ENCODE measurements at regions not wholly inside any gene's neighbourhood (a gene's known extent, or its start where the extent isn't known, plus 50 kb on each side); places are given as distances from the start of the nearest gene placed in this dataset.

GRCh38 chr16:9212621-9213020 lies 121.2 kb downstream of the HAPSTR1 start (continued):
- no peak for TF ChIP-seq CTCF (IDR thresholded peaks at IDR 0.05; ENCODE audit: low read depth, low read length, missing input control)
- TF ChIP-seq MAX (IDR thresholded peaks at IDR 0.05), result no peak
- no peak for TF ChIP-seq RAD21 (IDR thresholded peaks at IDR 0.05)
- TF ChIP-seq HNF4A (conservative IDR thresholded peaks at IDR 0.05), result no peak
- no peak for TF ChIP-seq ATF3 (IDR thresholded peaks at IDR 0.05)
- TF ChIP-seq FOXA2 (IDR thresholded peaks at IDR 0.05), result no peak
- no peak for TF ChIP-seq TAF1 (conservative IDR thresholded peaks at IDR 0.05)

- peaks cover 0 to 5% (median 0%) of the 10 kb centered on the region in 4 donors for H3K9me3 ChIP-seq (ENCODE audit: control insufficient read depth in 4 of 4, low read length in 3 of 4)
- H3K9ac ChIP-seq (ENCODE audit: low read depth in 1 of 2, low read length in 2 of 2), result no peak overlapping the region
- no peak overlapping the region for H3K27ac ChIP-seq (ENCODE audit: low read depth in 1 of 2, low read length in 2 of 2)
- H3K4me3 ChIP-seq (ENCODE audit: low read depth in 1 of 3, low read length in 3 of 3), result no peak overlapping the region
- H3K4me1 ChIP-seq (ENCODE audit: control insufficient read depth in 4 of 4, insufficient read depth in 4 of 4, low read length in 3 of 4), result no peaks in the 10 kb centered on the region
- TF ChIP-seq GABPA (IDR thresholded peaks at IDR 0.05 in 1 of 2, conservative IDR thresholded peaks at IDR 0.05 in 1 of 2), result no peak
- TF ChIP-seq YY1 (IDR thresholded peaks at IDR 0.05), result no peak
- TF ChIP-seq NR2F2 (IDR thresholded peaks at IDR 0.05), result no peak
- TF ChIP-seq SP1 (IDR thresholded peaks at IDR 0.05), result no peak
- TF ChIP-seq HNF4A (conservative IDR thresholded peaks at IDR 0.05), result no peak
- no peak for TF ChIP-seq TAF1 (conservative IDR thresholded peaks at IDR 0.05)
- no peak for TF ChIP-seq CTCF (IDR thresholded peaks at IDR 0.05; ENCODE audit: low read depth, low read length, missing input control)
- TF ChIP-seq REST (IDR thresholded peaks at IDR 0.05), result no peak
- no peak for TF ChIP-seq HNF4G (IDR thresholded peaks at IDR 0.05)
- TF ChIP-seq RAD21 (IDR thresholded peaks at IDR 0.05), result no peak
- TF ChIP-seq ATF3 (IDR thresholded peaks at IDR 0.05), result no peak
- TF ChIP-seq EGR1 (IDR thresholded peaks at IDR 0.05; ENCODE audit: low read depth in 2 of 2), result no peak
- TF ChIP-seq FOXA2 (IDR thresholded peaks at IDR 0.05), result no peak
- no peak for TF ChIP-seq JUND (IDR thresholded peaks at IDR 0.05)
- DNase-seq (ENCODE audit: low spot score), result no peak
- H3K27me3 ChIP-seq (ENCODE audit: control insufficient read depth in 4 of 4, insufficient read depth in 4 of 4, low read length in 3 of 4), result no peaks in the 10 kb centered on the region
- H3K36me3 ChIP-seq (ENCODE audit: control insufficient read depth in 4 of 4, insufficient read depth in 3 of 4, low read depth in 1 of 4, low read length in 3 of 4), result no peaks in the 10 kb centered on the region
- WGBS, result 39% methylated on average over 6 of the region's 6 CpGs
These were observed 128.4 kb downstream of the HAPSTR1 start for GRCh38 chr16:9219813-9220212.

All from liver (tissue), 8 donors.